Skeletal muscle satellite cell (primary cell): ENCODE measurements at regions not wholly inside any gene's neighbourhood (a gene's known extent, or its start where the extent isn't known, plus 50 kb on each side); places are given as distances from the start of the nearest gene placed in this dataset.

Experiments used
- H3K27me3 ChIP-seq: 2 replicates; pipeline ENCODE4 v1.7.0; 2013; ENCODE audit warnings: low read length; ENCODE audit not compliant: control insufficient read depth, insufficient read depth
- H3K36me3 ChIP-seq: 2 replicates; pipeline ENCODE4 v1.7.0; 2013; ENCODE audit warnings: mild to moderate bottlenecking, control low read depth, low read length; ENCODE audit not compliant: insufficient read depth
- H3K4me1 ChIP-seq: 2 replicates; pipeline ENCODE4 v1.7.0; 2013; ENCODE audit warnings: low read length; ENCODE audit not compliant: control insufficient read depth, insufficient read depth
- H3K4me2 ChIP-seq: 2 replicates; pipeline ENCODE4 v1.7.0; 2013; ENCODE audit warnings: mild to moderate bottlenecking, low read length
- H3K4me3 ChIP-seq: 2 replicates; pipeline ENCODE4 v1.7.0; 2013; ENCODE audit warnings: low read length
- H3K9ac ChIP-seq: 2 replicates; pipeline ENCODE4 v1.7.0; 2013; ENCODE audit warnings: mild to moderate bottlenecking, low read depth, low read length, moderate library complexity
- H3K9me3 ChIP-seq: replicated peaks from 2 replicates; pipeline ENCODE4 v1.7.0; 2013; ENCODE audit warnings: mild to moderate bottlenecking, control low read depth, low read length

GRCh38 chr5:57844410-57844809, 361.8 kb upstream of the ACTBL2 start:
- H3K27me3 ChIP-seq: no peaks in the 10 kb centered on the region
- no peak overlapping the region for H3K4me3 ChIP-seq

DNA sequence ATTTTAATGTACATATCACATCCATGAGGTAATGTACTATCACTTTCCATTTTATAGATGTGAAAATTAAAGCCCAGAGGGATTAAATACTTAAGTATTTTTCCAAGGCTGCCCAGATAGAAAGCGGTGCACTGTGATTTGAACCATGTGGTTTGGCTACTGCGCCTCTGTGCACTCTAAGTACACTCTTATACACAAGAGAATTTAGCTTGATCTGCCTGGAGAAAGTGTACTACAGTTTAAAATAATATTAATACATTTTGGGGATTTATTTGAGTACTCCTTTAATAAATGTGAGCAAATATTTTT, 360.4 kb upstream of the ACTBL2 start:
- Histone ChIP-seq H3K36me3 (no peaks in the 10 kb centered on the region), H3K9ac (peak overlapping the region; percentile 83), H3K4me2 (no peak overlapping the region), H3K27me3 (no peaks in the 10 kb centered on the region), H3K4me3 (no peak overlapping the region), H3K9me3 (no peaks in the 10 kb centered on the region), H3K4me1 (peaks cover 49% of the 10 kb centered on the region)

More at GRCh38 chr5:57844410-57844809, 361.8 kb upstream of the ACTBL2 start:
- Histone ChIP-seq H3K4me2 (no peak overlapping the region), H3K9ac (no peak overlapping the region), H3K4me1 (peaks cover 35% of the 10 kb centered on the region), H3K9me3 (no peaks in the 10 kb centered on the region), H3K36me3 (no peaks in the 10 kb centered on the region)

- H3K4me1 ChIP-seq: peaks cover 51% of the 10 kb centered on the region
- peak overlapping the region; percentile 83 for H3K9ac ChIP-seq
- peak overlapping the region; percentile 64 for H3K4me2 ChIP-seq
- H3K36me3 ChIP-seq: no peaks in the 10 kb centered on the region
- no peak overlapping the region for H3K4me3 ChIP-seq
- no peaks in the 10 kb centered on the region for H3K27me3 ChIP-seq
- no peaks in the 10 kb centered on the region for H3K9me3 ChIP-seq
These were observed 359.9 kb upstream of the ACTBL2 start for GRCh38 chr5:57842364-57843058.

GRCh38 chr5:57841676-57842363, 359.2 kb upstream of the ACTBL2 start:
- no peaks in the 10 kb centered on the region for H3K9me3 ChIP-seq
- H3K9ac ChIP-seq: peak overlapping the region; percentile 83
- no peaks in the 10 kb centered on the region for H3K27me3 ChIP-seq
- H3K36me3 ChIP-seq: no peaks in the 10 kb centered on the region
- H3K4me2 ChIP-seq: peak overlapping the region; percentile 64
- H3K4me3 ChIP-seq: peak overlapping the region; percentile 23
- H3K4me1 ChIP-seq: peaks cover 58% of the 10 kb centered on the region

GRCh38 chr5:57839437-57840079, 356.9 kb upstream of the ACTBL2 start:
- Histone ChIP-seq H3K9me3 (no peaks in the 10 kb centered on the region), H3K9ac (peak overlapping the region; percentile 82), H3K36me3 (no peaks in the 10 kb centered on the region), H3K27me3 (no peaks in the 10 kb centered on the region), H3K4me2 (no peak overlapping the region), H3K4me3 (no peak overlapping the region), H3K4me1 (peaks cover 77% of the 10 kb centered on the region)

DNA sequence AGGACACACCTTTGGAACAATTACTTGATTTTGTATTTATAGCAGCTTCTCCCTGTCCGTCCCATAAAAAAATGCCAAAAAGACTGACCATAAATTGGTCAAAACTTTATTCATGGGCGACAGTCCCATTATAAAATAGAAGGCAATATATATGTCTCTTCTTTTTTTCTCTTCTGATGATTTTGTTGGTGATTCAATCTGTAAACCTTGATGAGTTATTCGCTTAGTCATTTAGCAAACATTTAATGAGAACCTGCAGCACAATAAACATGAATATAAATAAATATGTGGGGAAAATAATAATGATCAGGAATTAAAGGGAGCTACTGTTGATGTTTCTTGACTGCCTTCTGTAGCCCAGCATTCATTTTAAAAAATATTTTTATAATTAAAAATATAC, 356.4 kb upstream of the ACTBL2 start:
- Histone ChIP-seq H3K4me3 (no peak overlapping the region), H3K9me3 (no peaks in the 10 kb centered on the region), H3K36me3 (no peaks in the 10 kb centered on the region), H3K4me2 (no peak overlapping the region), H3K4me1 (peaks cover 77% of the 10 kb centered on the region), H3K27me3 (no peaks in the 10 kb centered on the region), H3K9ac (peak overlapping the region; percentile 82)

DNA sequence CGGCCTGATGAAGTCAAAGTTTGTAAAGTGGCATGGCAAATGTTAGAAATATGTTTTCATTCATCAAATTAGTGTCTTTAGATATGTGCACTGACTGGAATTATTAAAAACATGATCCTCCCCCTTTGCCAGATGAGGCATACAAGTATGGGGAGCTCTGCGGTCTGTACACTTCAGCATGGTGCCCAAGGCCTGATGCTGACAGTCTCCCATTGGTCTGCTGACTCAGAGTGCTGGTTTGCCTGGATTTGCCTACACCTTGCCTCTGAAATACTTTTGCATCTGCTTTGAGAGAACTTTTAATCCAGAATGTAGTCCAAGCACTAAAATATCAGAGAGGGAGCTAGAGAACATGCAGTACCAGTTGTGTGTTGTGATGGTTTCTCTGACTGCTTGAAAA, 354.3 kb upstream of the ACTBL2 start:
- Histone ChIP-seq H3K9ac (peak overlapping the region; percentile 69), H3K9me3 (no peaks in the 10 kb centered on the region), H3K4me1 (peaks cover 72% of the 10 kb centered on the region), H3K27me3 (no peaks in the 10 kb centered on the region), H3K4me2 (no peak overlapping the region), H3K4me3 (no peak overlapping the region), H3K36me3 (no peaks in the 10 kb centered on the region)

DNA sequence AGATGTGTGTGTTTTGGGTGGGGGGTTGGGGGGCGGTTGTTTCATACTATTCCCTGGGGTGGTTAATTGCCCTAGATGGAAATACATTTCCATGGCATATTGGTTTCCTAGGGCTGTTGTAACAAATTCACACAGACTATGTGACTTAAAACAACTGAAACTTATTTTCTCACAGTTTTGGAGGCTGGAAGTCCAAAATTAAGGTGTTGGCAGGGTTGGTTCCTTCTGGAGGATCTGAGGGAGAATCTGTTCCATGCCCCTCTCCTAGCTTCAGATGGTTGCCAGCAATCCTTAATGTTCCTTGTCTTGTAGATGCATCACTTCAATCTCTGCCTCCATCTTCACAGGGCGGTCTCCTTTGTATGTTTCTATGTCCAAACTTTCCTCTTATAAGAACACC, 353.7 kb upstream of the ACTBL2 start:
- H3K9ac ChIP-seq: no peak overlapping the region
- H3K4me3 ChIP-seq: no peak overlapping the region
- no peaks in the 10 kb centered on the region for H3K9me3 ChIP-seq
- peaks cover 69% of the 10 kb centered on the region for H3K4me1 ChIP-seq
- no peaks in the 10 kb centered on the region for H3K36me3 ChIP-seq
- no peak overlapping the region for H3K4me2 ChIP-seq
- H3K27me3 ChIP-seq: no peaks in the 10 kb centered on the region

GRCh38 chr5:57834829-57835608, 352.4 kb upstream of the ACTBL2 start:
- Histone ChIP-seq H3K36me3 (no peaks in the 10 kb centered on the region), H3K4me2 (no peak overlapping the region), H3K9me3 (no peaks in the 10 kb centered on the region), H3K4me3 (no peak overlapping the region), H3K4me1 (peaks cover 56% of the 10 kb centered on the region), H3K9ac (peak overlapping the region; percentile 36), H3K27me3 (no peaks in the 10 kb centered on the region)

GRCh38 chr5:57833489-57833888, 350.9 kb upstream of the ACTBL2 start:
- Histone ChIP-seq H3K4me3 (no peak overlapping the region), H3K4me1 (peaks cover 41% of the 10 kb centered on the region), H3K36me3 (no peaks in the 10 kb centered on the region), H3K9me3 (no peaks in the 10 kb centered on the region), H3K4me2 (no peak overlapping the region), H3K9ac (no peak overlapping the region), H3K27me3 (no peaks in the 10 kb centered on the region)

GRCh38 chr5:57832875-57833274, 350.3 kb upstream of the ACTBL2 start:
- no peak overlapping the region for H3K4me2 ChIP-seq
- no peak overlapping the region for H3K4me3 ChIP-seq
- peaks cover 35% of the 10 kb centered on the region for H3K4me1 ChIP-seq
- H3K27me3 ChIP-seq: no peaks in the 10 kb centered on the region
- H3K9ac ChIP-seq: no peak overlapping the region
- no peaks in the 10 kb centered on the region for H3K9me3 ChIP-seq
- no peaks in the 10 kb centered on the region for H3K36me3 ChIP-seq
